HG03196 (cell line): ENCODE measurements at regions not wholly inside any gene's neighbourhood (a gene's known extent, or its start where the extent isn't known, plus 50 kb on each side); places are given as distances from the start of the nearest gene placed in this dataset.

ENCODE experiments used
- ATAC-seq: cut with Tn5 transposase; IDR thresholded peaks from one replicate; pipeline ENCODE4 v1.9.1; 2021; ENCODE audit not compliant: unreplicated experiment

DNA sequence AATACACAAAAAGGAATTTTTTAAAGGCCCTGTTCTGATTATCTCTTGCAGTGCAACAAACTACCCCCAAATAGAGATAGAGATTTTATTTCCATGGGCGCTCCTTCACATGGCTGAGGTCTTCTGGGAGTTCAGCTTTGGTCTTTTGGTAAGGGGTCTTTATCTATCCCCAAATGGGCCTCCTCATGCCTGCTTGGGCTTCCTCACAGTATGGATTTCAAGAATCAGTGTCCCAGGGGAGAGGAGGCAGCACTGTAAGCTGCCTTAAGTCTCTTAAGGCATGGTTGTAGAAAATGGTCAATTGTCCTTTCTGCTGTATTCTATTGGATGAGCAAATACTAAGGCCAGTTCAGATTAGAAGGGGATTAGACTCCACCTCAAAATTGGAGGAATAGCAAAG, 966.2 kb downstream of the TYW1 start:
- no peak for ATAC-seq

DNA sequence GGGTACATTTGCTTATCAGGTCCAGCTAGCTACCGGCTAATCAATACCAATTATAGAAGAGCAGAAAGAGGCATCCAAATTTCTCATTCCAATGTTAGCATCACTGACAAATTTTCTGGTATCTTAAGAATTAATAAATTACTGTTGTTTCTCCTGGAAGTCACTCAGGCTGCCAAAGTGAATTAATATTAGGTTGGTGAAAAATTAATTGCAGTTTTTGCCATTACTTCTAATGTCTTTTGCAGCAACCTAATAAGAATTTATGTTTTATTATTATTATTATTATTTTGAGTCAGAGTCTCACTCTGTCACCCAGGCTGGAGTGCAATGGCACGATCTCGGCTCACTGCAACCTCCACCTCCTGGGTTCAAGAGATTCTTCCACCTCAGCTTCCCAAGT, 979.9 kb downstream of the TYW1 start:
- no peak for ATAC-seq

DNA sequence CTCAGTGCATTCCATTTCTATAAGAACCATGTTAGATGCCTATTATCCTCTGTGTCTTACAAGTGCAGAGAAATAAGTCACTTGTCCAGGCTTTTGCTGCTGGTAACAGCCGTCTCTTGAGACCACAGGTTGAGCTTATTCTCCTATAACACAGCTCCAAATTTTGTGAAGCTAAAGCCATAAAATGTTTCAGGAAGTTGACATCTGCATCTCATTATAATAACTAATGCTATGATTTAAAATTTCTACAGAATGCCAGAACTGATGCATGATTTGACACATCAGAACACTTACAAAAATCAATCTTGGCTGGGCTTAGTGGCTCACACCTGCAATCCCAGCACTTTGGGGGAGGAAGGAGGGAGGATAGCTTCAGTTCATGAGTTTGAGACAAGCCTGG, 986.9 kb downstream of the TYW1 start:
- ATAC-seq: no peak

DNA sequence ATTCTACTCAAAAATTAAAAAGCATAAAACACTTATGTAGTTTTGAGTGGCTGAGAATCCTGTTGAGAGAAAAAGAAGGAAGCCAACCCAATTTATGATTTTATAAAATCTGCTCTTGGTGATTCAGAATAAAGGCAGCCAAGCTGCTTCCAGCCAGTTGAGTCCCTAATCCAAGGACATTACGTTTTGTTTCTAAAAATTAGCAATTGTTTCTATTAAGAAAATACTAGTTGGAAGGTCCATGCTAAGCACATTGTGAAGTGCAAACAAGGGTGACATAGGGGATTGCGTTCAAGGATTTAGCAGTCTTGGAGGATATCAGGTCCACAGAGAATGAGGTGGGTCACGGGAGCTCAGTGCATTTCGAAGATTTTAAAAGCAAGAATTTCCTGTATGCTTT, 987.7 kb downstream of the TYW1 start:
- no peak for ATAC-seq

DNA sequence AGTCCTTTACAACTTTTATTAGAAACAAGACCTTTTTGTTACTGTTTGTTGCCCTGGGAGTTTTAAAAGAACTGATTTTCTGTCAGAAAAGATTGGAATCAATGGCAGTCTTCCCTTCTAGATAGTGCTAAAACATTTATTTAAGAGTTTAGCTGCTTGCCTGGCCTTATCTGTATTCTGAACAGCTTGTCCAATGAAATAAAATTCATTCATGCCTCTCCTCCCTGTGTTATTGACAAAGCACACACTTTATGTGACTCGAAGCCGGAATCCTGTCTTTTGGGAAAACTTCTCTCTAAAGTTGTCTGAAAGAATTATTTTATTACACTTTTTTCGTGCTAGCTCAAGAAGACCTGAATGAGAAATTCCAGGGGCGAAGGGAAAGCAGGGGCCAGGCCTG, 992.5 kb downstream of the TYW1 start:
- no peak for ATAC-seq

DNA sequence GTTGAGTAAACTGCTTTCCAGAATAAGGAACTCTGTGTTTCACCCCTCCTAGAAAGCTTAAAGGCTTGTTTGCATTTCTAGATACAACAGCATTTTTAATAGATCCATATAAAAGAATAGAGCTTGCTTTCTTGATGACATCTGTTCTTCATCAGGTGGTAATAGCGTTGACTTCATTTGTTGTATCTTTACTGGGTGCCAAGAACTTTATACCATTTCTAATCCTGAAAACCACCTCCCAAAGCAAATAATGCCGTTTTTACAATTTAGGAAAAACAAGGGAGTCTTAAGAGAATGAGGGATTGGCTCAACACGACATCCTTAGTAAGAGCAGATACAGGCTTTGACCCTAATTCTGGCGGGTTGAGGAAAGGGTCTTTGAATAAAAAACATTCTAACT, 993.4 kb downstream of the TYW1 start:
- ATAC-seq: no peak

DNA sequence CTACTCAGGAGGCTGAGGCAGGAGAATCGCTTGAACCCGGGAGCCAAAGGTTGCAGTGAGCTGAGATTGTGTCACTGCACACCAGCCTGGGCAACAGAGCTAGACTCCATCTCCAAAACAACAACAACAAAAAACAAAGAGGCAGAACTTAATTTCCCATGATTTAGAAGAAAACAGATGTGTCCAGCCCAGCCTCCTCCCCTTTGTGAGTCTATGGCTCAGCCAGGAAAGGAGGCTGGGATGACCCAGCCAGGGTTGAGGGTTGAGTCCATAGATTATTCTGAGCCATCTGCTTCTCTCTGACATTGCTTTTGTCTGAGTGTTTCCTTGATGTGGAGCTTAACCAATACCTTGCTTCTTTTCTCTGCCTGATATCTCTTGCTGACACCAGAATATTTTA, 994.1 kb downstream of the TYW1 start:
- ATAC-seq: no peak

DNA sequence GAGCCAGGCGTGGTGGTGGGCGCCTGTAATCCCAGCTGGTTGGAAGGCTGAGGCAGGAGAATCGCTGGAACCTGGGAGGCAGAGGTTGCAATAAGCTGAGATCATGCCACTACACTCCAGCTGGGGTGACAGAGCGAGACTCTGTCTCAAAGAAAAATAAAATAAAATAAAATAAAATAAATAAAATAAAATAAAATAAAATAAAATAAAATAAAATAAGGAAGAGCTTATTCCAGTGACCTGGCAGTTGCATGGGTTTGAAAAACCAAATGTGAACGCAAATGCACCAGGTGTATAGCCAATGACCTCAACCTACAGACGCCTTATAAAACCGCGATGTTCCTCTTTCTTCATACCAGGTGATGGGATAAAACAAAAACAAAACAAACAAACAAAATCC, 995.7 kb downstream of the TYW1 start:
- ATAC-seq: no peak

DNA sequence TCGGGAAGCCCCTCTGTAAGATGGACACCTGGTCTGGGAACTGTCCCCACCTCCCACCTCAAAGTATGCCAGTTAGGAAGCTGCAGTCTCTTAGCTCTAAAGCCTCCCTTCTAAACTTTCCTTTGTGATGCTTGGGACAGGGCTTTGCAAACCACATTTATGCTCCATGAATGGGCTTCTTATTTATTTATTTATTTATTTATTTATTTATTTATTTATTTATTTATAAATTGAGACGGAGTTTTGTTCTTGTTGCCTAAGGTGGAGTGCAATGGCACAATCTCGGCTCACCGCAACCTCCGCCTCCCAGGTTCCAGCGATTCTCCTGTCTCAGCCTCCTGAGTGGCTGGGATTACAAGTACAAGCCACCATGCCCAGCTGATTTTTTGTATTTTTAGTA, 1009.4 kb downstream of the TYW1 start:
- no peak for ATAC-seq

DNA sequence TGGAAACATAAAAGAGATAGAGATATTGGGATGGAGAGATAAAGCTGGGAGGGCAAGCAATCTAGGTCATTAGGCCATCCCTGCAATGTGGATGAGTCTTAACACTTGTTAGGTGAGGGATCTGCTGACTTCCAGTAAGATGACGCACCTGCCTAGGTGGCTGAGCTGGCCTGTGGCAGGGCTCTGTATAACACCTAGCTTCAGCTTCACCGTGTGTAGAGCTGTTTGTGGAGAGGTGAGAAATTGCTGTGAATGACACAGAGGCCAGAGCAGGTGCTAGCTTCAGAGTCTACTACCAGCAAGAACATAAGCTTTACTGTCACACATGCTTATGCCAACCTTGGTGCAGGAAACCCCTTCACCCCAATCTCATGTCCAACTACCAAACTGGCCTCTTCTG, 1010.0 kb downstream of the TYW1 start:
- no peak for ATAC-seq

DNA sequence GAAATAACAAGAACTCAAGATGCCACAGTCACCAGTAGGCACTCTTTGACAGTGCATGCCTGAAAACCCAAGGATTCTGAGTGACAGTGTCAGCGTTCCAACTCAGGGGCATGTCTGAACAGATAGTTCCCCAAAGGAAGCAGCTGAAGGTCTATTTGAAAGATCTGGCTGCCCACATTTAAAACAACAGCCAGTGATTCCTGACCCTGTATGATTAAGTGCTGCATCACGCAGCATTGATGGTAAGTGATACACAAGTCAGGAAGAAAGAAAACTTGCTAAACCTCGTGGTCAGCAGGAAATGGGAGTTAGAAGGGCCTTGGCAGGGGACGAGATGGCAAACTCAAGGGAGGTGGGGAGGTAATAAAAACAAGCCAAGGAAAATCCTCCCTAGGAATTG, 1013.1 kb downstream of the TYW1 start:
- no peak for ATAC-seq

DNA sequence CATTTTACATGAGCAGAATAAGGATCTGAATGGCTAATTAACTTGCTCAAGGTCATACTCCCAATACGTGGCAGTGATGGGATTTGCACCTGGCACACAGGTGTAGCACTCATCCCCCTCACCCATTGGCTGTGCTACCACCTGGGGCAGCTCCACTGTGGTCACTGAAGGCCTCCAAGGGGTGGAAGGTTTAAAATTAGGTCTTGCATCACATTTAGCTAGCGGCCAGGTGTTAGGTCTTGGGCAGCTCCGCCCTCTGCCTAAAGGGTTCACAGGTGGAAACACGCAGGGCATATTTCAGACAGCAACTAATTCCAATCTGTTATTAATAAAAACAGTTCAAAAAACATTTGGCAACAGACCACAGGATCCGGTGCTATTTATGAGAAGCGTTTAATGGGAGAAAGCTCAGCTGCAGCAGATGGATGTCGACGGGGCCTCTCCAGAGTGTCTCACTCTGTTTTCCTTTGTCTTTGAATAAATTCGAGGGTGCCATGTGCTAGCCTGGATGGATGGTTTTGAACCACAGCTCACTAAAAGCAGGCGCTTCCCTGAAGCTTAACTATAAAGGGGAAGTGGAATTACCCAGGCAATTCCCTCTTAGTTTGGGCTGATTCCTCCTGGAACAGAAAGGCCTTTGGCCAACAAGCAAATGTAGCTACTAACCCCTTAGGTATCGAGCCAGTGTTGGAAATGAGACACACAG, 1017.6 kb downstream of the TYW1 start:
- ATAC-seq: no peak

DNA sequence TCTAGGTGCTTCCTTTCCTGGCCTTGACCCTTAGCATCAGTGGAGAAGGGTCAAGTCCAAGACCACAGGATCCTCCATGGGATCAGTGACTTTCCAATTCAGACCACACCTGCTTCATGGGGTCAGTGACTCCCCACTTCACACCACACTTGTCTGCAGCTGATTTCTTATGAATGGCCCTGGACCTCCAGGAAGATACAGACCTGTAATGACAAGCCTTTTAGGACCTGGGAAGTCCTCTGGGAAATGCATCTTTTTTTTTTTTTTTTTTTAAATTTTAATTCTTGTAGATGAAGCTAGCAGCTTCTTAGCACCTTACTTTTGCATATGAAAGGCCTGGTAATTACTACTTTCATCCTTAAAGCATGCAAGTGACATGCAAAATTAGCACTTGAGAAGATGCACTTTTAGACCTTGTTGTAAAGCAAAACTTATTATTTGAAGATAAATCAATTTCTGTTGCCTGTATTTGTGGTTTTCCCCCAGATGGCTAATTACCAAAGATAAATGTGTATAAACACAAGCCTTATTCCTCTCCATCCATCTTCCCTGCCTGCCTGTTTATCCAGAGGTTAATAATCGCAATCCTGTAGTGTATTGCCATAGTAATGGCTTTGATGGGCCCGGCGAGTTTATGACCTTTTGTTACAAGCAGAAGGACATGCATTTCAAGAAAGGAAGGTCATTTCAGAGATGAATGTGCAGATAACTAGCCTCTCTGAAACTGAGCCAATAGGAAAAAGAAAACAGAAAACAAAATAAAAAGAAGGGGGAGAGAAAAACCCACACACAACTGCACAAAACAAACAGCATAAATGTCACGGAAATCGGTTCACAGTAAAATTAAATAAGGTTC, 1018.7 kb downstream of the TYW1 start:
- no peak for ATAC-seq

DNA sequence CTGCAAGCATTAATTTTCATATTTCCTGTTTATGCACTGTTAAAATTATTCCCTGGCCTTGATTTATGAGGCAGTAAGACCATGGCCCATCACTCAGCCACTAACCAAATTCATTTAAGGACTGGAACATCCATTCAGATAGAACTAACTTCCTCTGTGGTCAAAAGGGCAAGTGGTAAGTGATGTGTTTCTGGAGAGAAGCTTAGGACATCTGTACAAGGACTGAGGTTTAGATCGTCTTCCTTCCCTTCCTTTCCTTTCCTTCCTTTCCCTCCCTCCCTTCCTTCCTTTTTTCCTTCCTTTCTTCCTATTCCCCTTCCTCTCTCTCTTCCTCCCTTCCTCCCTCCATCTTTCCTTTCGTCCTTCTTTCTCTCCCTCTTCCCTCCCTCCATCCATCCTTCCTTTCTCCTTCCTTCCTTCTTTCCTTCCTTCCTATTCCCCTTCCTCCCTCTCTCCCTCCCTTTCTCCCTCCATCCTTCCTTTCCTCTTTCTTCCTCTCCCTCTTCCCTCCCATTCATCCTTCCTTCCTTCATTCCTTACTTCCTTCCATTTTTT, 1019.4 kb downstream of the TYW1 start:
- no peak for ATAC-seq

DNA sequence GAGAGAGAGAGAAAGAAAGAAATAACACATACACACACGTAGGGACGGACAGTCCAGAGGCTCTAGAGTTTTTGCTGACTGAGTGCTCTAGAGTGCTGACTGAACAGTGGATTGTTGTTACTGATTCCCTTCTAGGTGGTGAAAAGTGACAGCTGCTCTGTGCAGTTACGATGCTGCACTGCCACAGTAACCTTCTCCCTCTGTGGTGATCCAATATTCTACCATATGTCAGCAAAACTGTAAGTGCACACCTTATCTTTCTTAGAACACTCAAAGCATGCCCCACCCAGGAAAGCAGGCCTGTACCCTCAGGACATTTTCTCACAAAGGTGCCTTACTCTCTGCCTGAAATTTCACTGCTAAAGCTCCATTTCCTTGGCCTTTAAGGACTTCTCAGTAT, 1023.5 kb downstream of the TYW1 start:
- no peak for ATAC-seq

DNA sequence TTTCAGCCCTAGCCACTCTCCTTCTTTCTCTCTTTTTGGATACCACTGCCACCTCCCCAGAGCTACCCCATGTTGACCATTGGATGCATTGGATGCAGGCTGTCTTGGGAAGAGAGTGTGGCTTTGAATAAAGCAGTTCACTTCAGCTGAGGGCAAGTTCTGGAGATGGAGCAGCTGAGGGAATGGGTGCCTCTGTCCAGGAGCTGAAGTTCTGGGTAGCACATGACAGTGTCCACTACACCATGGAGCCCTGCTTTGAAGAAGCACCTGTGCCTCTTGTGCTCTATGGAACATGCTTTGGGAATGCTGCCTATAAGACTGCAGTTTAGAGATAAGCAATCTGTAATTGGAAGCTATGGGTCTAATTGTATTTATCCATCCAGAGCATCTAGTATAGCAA, 1028.7 kb downstream of the TYW1 start:
- ATAC-seq: no peak

DNA sequence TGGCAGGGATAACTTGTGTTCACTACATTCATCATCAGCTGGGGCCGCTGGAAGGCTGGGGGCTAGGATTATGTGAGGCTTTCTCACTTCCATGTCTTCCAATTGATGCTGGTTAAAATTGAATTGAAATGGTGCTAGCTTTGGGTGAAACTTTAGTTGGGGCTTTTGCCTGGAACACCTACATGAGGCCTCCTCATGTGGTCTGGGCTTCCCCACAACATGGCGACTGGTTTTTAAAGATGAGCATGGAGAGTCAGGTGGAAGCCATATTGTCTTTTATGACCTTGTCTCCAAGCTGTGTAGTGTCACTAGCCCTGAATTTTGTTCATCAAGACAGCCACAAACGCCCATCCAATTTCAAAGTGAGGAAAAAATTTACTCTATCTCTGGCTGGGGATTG, 1033.9 kb downstream of the TYW1 start:
- no peak for ATAC-seq

DNA sequence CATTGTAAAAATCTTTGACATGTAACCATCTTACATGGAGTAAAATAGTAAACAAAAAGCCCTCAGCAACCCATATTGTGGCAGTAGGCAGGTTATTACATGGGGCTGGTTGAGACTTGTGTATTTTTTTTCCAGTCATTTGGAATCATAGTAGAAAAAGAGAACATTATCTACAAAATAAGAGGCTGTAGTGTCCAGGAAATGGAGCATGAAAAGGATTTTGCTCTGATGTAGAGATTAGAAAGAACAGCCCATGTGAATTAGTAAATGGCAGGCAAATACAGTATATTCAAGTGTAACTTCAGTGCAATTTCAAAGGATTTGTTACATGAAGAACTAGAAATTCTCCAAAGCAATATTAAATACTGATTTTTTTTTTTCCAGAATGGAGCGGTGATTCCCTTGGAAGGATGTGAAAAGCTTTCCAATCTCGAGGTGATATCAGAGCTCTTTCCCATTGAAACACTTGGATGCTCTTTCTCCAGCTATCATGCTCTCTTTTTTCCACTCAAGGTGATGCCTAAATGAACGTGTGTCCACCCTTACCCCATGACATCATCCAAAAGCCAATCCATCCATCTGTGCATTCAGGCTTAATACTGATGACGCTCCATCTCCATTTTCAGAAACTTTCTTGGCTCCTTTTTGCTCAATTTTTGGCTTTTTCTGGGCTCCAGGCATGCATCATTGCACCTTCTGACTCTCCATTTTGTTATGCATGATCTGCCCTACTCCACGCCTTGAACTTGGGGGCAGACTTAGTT, 1034.7 kb downstream of the TYW1 start:
- no peak for ATAC-seq

DNA sequence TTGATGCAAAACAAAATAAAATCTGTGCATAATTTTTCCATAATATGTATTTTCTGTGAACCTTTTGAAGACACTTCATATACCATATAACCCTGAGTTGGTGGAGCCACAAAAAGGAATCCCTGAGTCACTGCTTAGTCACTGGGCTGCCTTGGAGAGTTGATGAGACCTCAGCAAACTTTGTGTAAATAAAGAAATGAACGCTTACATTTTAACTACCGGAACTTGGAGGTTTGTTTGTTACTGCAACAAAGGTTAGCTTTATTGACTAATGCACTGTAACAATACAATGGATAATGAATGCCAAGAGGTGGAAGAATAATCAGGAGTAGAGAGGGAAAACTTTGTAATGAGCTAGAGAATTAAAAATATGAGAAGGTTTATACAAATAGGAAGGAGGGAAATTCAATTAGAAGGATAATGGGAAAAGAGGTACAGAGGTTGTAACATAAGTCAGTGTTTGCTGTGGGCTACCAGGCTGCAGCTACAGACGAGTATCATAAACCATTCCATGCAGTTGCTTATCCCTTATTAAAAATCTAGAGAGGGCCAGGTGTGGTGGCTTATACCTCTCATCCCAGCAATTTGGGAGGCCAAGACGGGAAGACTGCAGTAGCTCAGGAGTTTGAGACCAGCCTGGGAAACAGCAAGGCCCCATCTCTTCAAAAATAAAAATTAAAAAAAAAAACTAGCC, 1042.1 kb downstream of the TYW1 start:
- ATAC-seq: no peak

DNA sequence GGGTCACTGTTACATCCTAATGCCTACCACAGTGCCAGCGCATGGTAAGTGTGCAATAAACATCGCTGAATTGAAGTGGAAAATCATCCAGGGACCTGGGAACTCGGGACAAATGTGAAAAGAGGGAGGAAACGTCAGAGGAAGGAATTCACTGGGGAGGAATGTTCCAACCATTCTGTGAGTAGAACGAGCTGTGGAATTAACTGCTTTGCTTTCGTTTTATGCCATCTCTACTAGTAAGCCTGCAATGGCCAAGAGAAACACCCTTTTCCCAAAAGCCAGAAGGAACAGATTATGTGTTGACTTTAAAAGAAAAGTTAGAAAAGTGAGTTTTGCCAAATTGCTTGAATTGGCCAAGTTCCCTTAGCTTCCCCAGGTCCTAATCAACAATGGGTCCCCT, 1044.9 kb downstream of the TYW1 start:
- no peak for ATAC-seq

DNA sequence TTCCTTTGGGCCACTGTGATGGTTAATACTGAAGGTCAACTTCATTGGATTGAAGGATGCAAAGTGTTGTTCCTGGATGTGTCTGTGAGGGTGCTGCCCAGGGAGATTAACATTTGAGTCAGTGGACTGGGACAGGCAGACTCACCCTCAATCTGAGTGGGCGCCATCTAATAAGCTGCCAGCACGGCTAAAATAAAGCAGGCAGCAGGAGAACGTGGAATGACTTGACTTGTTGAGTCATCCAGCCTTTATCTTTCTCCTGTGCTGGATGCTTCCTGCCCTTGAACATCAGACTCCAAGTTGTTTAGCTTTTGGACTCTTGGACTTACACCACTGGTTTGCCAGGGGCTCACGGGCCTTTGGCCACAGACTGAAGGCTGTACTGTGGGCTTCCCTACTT, 1046.9 kb downstream of the TYW1 start:
- no peak for ATAC-seq
